ENCODE measurements at regions not wholly inside any gene's neighbourhood (a gene's known extent, or its start where the extent isn't known, plus 50 kb on each side); places are given as distances from the start of the nearest gene placed in this dataset.

DNA sequence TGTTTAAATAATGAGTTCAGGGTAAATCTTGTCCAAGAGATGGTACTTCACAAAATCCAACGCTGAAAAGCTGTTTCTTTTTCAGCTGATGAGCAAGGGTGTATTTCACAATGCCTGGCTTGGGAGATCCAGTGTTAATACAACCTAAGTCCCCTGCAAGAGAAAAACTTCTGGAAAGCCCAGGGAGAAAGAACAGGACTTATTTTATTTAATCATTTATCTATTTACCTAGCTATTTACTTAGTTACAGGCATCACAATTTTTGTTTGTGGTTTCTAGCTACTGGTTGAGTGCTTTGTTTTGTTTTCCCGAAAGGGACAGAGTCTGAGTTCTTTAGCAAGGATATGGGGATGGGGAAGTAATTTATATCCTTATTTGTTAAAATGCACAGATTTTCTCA lies 598.2 kb upstream of the SYT4 start:
- no peak for FAIRE-seq
- DNase-seq (ENCODE audit: low spot score) = no peak

DNA sequence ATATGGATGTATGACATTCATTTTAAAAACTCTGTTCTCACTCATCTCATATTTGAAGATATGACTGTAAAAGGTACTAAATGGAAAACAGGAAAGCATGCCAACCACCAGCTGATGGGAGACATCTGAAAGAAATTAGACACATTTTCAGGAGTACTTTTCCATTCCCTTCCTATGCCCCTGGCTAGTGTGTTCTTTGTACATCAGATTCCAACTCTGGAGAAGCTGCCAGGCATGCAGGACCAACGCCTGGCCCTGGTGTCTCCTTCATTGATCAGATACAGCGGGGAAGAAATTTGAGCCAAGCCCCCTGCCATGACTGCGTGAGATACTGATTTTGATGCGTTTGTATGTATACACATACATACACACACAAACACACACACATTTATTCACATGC lies 599.0 kb upstream of the SYT4 start:
- FAIRE-seq (no peak), DNase-seq (ENCODE audit: low spot score) (no peak)

- DNase-seq (ENCODE audit: low spot score) (no peak), FAIRE-seq (no peak)
These were observed 599.5 kb upstream of the SYT4 start for GRCh38 chr18:43876748-43877147.

GRCh38 chr18:43877616-43878321 lies 600.5 kb upstream of the SYT4 start:
- DNase-seq (ENCODE audit: low spot score) = no peak
- no peak for FAIRE-seq

DNA sequence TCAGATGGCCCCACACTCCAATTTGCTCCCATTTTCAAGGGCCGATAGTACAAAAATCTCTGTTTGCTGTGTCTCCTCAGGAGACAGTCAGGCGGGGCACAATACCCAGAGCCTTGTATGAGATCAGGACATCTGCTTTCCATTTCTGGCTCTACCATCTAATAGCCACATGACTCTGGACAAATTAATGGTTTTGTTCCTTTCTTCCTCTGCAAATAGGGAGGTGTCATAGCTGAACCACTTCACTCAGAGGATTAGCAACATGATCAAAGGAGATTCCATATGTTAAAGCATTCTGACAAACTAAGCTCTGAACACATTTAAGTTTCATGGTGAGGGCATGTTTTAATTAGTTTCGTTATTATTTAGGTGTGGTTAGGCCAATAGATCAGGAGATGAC lies 602.1 kb upstream of the SYT4 start:
- FAIRE-seq (no peak), DNase-seq (ENCODE audit: low spot score) (no peak)

DNA sequence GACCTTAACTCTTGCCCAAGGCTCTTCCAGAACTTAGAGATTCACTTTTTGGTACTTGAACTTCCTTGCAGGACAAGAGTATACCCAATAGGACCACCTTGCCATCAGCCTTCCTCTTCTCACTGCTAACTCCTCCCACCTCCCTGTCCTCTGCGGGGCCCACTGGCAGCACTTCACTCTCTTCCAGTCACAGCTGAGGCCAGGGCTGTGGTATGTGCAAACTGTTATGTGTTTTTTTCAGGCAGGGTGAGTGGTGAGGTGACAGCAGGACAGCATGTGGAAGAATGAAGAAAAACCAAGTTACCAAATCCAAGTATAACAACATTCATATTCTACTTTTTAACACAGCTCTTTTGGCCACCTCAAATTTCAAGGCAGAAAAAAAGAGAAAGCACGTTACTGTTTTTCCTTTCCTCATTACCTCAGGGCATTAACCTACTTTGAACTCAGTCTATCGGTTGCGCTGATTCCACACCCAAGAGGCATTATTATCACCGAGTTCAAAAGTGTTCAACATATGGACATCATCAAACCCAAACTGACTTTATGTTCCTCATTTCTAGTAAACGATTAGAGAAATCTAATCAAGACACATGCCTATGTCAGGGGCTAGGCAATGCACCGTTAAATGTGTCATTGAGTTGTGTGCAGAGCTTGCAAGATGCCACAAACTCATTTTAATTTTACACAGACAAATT lies 605.2 kb upstream of the SYT4 start:
- FAIRE-seq (no peak), DNase-seq (ENCODE audit: low spot score) (no peak)

DNA sequence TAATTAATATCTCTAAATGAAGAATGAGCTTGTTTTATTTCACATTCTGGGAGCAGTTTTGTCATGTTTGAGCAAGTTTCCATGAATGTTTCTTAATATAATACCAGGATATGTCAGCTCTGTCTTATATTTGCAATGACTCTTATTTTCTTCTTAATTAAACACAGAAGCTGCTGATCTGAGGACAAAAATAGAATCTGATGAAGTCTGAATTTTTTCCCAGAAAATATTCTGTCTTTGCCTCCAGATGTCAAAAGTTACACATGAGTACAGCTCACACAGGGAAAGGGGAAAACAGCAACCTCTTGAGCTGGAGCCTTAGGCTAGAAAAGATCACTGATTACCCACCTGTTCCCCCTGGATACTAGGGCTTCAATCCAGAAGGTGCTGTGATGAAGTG lies 606.6 kb upstream of the SYT4 start:
- FAIRE-seq (no peak), DNase-seq (ENCODE audit: low spot score) (no peak)

DNA sequence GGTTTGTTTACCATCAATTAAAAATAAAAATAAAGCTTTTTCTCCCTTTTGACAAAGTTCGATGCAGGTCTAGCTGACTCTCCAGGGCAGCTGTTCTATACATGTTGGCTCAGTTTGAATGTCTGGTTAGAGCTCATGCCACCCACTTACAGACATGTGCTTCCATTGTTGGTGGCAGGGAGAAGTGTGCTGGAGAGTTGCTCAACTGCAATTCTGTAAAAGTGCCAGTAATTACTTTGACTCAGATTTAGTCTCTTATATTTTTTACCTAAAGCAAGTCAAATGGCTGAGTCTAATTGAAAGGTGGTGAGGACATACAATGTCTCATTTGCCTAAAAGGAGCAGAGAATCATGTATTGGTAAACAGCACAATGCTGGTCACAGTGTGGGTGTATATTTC lies 609.1 kb upstream of the SYT4 start:
- FAIRE-seq (no peak), DNase-seq (ENCODE audit: low spot score) (no peak)

DNA sequence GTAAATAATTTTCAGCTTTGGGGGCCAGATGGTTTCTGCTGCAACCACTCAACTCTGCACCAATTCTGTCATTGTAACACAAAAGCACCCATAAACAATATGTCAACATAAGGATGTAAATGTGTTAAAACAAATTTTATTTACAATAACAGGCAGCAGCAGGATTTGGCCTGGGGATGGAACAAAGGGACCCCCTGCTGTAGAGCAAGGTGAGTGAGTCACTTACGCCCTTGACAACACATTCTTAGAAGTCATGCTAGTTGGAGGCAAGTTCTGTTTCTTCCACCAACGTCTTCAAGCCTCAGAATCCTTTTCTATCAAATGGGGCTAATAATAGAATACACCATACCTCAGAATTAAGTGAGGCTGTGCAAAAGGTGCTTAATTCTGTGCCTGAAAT lies 610.2 kb upstream of the SYT4 start:
- no peak for FAIRE-seq
- DNase-seq (ENCODE audit: low spot score) = no peak

- DNase-seq (ENCODE audit: low spot score) (no peak), FAIRE-seq (no peak)
These were observed 611.3 kb upstream of the SYT4 start for GRCh38 chr18:43888598-43888997.

- DNase-seq (ENCODE audit: low spot score) = peak; percentile 27
- no peak for FAIRE-seq
These were observed 615.8 kb upstream of the SYT4 start for GRCh38 chr18:43893001-43893637.

DNA sequence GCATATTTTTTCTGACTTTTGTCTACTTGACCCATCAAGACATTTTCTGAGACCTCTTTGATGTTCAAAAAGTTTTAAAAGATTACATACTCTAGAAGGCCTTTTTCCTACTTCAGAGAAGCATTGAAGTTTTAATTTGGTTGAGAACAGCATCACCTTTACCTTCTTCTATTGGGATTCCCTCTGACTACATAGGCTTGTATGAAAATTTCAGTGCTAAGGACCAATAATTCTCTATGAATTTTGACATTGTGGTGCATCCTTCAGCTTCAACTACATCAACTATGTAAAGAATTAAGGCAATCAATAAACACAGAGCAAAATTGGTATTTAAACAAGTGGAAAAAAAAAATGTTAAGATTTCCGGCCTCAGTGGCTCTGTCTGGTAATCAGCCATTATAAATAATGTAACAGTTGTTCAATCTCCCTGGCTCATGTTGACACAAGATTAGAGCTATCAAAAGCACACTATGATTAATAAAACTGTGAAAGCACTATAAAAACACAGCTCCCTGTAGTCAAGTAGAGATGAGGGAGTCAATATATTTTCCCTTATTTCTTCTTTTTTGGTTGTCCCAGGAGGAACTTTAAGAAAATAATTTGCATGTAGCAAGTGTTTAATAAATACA lies 627.0 kb upstream of the SYT4 start:
- no peak for DNase-seq (ENCODE audit: low spot score)
- FAIRE-seq = no peak

- DNase-seq (ENCODE audit: low spot score) (no peak), FAIRE-seq (no peak)
These were observed 636.7 kb upstream of the SYT4 start for GRCh38 chr18:43914018-43914417.

- FAIRE-seq (no peak), DNase-seq (ENCODE audit: low spot score) (no peak)
These were observed 639.7 kb upstream of the SYT4 start for GRCh38 chr18:43916984-43917383.

- FAIRE-seq (no peak), DNase-seq (ENCODE audit: low spot score) (no peak)
These were observed 640.2 kb upstream of the SYT4 start for GRCh38 chr18:43917520-43917919.

DNA sequence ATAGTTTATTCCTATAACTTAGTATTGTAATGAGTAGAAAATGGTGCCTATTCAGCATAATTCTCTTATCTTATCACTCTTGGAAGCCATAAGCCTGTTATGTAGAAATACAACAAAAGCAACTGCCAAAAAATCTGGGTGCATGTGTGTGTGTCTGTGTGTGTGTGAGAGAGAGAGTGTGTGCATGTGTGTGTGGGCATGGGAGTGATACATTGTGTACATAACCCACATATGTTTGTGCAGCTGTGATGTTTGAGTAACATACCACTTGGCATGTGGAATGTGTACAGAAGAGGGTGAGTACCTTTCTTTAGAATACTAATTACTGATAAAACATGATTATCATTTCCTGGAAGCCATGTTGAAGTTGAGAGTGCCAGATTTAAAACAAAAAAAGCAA lies 642.3 kb upstream of the SYT4 start:
- FAIRE-seq (no peak), DNase-seq (ENCODE audit: low spot score) (no peak)

GRCh38 chr18:43931439-43931838 lies 654.1 kb upstream of the SYT4 start:
- DNase-seq (ENCODE audit: low spot score) (no peak), FAIRE-seq (no peak)

DNA sequence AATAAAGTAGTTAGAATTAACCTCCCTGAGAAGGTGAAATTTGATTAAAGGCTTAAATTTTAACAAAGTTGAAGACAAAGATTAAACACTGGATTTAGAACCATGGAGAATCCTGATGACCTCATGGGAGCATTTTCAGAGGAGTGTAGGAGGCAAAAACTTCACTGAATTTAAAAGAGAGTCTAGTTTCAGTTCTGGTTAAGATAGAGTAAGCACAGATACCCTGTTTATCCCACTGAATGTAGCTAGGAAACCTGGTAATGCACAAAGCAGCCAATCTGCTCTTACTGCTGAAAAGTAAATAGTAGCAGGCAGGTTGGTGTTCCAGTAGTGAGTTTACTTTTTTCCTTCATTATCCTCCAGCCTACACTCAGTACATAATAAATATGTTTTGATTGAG lies 654.9 kb upstream of the SYT4 start:
- DNase-seq (ENCODE audit: low spot score) (no peak), FAIRE-seq (no peak)

GRCh38 chr18:43933177-43933576 lies 655.9 kb upstream of the SYT4 start:
- DNase-seq (ENCODE audit: low spot score) (no peak), FAIRE-seq (no peak)

GRCh38 chr18:43934322-43934721 lies 657.0 kb upstream of the SYT4 start:
- DNase-seq (ENCODE audit: low spot score) (no peak), FAIRE-seq (no peak)

- FAIRE-seq = no peak
These were observed 657.6 kb upstream of the SYT4 start for GRCh38 chr18:43934781-43935471.

GRCh38 chr18:43936176-43936575 lies 658.9 kb upstream of the SYT4 start:
- no peak for FAIRE-seq

More at GRCh38 chr18:43934781-43935471, 657.6 kb upstream of the SYT4 start:
- no peak for DNase-seq (ENCODE audit: low spot score)

More at GRCh38 chr18:43936176-43936575, 658.9 kb upstream of the SYT4 start:
- no peak for DNase-seq (ENCODE audit: low spot score)

All from urothelium cell line (cell line).